Activated CD4-positive, alpha-beta T cell treated with anti-CD3 and anti-CD28 coated beads, Interleukin-2, amount 10 ng/mL, durations not matched to agents 24 days and 14 days (primary cell): ENCODE measurements at regions not wholly inside any gene's neighbourhood (a gene's known extent, or its start where the extent isn't known, plus 50 kb on each side); places are given as distances from the start of the nearest gene placed in this dataset.

Experiments used
- DNase-seq: peaks from one replicate; pipeline ENCODE4 v3.0.0; 2022
- H3K27ac Mint-ChIP-seq: one replicate; pipeline ENCODE4 v1.8.0; 2022; ENCODE audit warnings: mild to moderate bottlenecking, mixed read lengths
- H3K27me3 Mint-ChIP-seq: one replicate; pipeline ENCODE4 v1.8.0; 2022; ENCODE audit warnings: mixed read lengths
- H3K36me3 Mint-ChIP-seq: one replicate; pipeline ENCODE4 v1.8.0; 2022; ENCODE audit warnings: low read depth, mild to moderate bottlenecking, mixed read lengths
- H3K4me1 Mint-ChIP-seq: one replicate; pipeline ENCODE4 v1.8.0; 2021; ENCODE audit warnings: mixed read lengths
- H3K4me3 Mint-ChIP-seq: one replicate; pipeline ENCODE4 v1.8.0; 2022; ENCODE audit warnings: mild to moderate bottlenecking, moderate library complexity, mixed read lengths
- H3K9me3 Mint-ChIP-seq: one replicate; pipeline ENCODE4 v1.8.0; 2021; ENCODE audit warnings: mixed read lengths
- intact Hi-C: fragments of 100-400 bp; cut with micrococcal nuclease; formaldehyde crosslinking; loops from one replicate; pipeline ENCODE4 v1.15.1; 2023

GRCh38 chr1:200334661-200335256 lies 75.1 kb downstream of the ZNF281 start:
- no peak overlapping the region for H3K4me3 Mint-ChIP-seq
- H3K36me3 Mint-ChIP-seq: no peaks in the 10 kb centered on the region
- H3K27ac Mint-ChIP-seq: peak overlapping the region; percentile 31
- peaks cover 2% of the 10 kb centered on the region for H3K27me3 Mint-ChIP-seq
- peaks cover 14% of the 10 kb centered on the region for H3K4me1 Mint-ChIP-seq
- intact Hi-C loops: no loop called here
- no peaks in the 10 kb centered on the region for H3K9me3 Mint-ChIP-seq
- DNase-seq: no peak

DNA sequence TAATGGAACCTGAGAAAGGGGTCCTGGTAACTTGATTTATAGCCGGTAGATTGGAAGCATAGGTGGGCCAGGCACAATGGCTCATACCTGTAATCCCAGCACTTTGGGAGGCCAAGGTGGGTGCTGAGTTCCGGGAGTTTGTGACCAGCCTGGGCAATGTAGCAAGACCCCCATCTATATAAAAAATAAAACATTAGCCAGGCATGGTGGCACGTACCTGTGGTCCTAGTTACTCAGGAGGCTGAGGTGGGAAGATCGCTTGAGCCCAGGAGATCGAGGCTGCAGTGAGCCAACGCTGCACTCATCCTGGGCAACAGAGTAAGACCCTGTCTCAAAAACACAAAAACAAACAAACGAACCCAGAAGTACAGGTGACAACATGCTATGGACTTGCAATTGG lies 76.5 kb downstream of the ZNF281 start:
- no peaks in the 10 kb centered on the region for H3K36me3 Mint-ChIP-seq
- H3K4me3 Mint-ChIP-seq: no peak overlapping the region
- H3K9me3 Mint-ChIP-seq: no peaks in the 10 kb centered on the region
- intact Hi-C loops: no loop called here
- no peak overlapping the region for H3K27ac Mint-ChIP-seq
- peaks cover 14% of the 10 kb centered on the region for H3K4me1 Mint-ChIP-seq
- peaks cover 2% of the 10 kb centered on the region for H3K27me3 Mint-ChIP-seq
- no peak for DNase-seq

DNA sequence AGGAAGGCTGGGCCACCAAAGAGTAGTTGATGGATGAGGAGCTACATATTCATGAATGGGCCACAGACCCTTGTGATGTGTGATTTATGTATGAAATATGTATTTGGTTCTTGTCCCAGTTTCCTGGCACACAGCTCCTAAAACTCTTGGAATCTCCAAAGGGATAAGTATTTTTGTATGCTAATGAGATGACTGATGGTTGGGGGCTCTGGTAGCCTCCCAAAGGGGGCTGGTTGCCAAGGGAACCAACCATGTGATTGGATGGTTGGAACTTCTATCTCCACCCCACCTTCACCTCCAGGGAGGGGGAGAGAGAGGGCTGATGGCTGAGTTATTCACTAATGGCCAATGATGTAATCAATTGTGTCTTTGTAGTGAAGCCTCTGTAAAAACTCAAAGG lies 77.1 kb downstream of the ZNF281 start:
- peaks cover 7% of the 10 kb centered on the region for H3K27me3 Mint-ChIP-seq
- no peaks in the 10 kb centered on the region for H3K9me3 Mint-ChIP-seq
- intact Hi-C loops: no loop called here

DNA sequence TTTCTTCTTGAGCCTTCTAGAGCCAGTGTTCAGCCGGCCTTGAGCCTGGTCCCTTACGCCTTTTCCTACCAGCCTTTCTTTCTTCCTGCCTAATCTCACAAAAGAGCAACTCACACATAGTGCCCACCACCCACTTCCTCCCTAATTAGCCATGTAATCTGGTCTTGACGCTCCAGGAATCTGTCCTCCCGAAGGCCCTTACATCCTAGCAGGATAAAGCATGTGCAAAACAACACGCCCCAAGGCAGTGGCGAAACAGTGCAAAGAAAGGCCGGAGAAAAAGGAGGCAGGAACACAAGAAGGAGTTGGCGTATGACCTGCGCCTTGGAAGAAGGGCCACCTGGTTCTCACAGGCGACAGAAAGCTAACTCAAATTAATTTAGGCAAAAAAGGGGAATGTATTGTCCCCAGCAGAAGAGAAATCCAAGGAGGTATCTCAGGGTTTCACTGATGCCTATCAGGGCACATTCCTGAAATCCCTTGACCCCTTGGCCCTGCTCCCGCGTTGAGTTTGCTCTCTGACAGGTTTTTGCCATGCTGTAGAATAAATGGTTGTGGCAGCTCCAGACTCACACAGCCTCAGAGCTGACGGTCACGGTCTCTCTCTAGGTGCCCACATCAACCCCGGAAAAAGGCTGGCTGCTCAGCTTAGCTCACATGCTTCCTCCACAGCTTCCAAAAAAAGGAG lies 79.0 kb downstream of the ZNF281 start:
- intact Hi-C loops: no loop called here
- Mint-ChIP-seq H3K36me3 (no peaks in the 10 kb centered on the region), H3K27me3 (peaks cover 15% of the 10 kb centered on the region), H3K4me3 (no peak overlapping the region), H3K27ac (no peak overlapping the region), H3K4me1 (peaks cover 6% of the 10 kb centered on the region), H3K9me3 (no peaks in the 10 kb centered on the region)
- no peak for DNase-seq

More for the DNA sequence above, 77.1 kb downstream of the ZNF281 start:
- H3K4me3 Mint-ChIP-seq: no peak overlapping the region
- H3K27ac Mint-ChIP-seq: no peak overlapping the region
- H3K36me3 Mint-ChIP-seq: no peaks in the 10 kb centered on the region
- peaks cover 13% of the 10 kb centered on the region for H3K4me1 Mint-ChIP-seq
- DNase-seq: no peak

DNA sequence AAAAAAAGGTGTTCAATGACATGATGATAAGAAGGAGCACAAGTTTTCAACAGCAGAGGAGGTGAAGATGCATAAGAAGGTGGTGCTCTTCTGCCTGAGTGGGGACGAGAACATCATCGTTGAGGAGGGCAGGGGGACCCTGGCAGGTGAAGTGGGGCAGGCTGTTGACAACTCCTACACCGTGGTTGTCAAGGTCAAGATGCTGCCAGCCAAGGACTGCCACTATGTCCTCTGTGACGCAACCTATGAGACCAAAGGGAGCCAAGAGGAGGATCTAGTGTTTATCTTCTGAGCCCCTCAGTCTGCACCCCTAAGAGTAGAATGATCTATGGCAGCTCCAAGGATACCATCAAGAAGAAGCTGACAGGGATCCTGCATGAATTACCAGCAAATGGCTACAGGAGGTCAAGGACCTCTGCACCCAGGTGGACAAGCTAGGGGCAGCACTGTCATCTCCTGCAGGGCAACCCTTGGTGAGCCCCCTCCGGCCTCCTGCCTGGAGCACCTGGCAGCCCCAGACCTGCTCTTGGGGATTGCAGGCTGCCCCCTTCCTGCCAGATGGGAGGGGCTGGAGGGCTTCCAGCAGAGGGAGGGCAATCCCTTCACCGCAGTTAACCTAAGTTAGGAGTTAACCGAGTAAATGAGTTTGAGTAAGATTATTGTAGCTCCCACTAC lies 80.5 kb downstream of the ZNF281 start:
- Mint-ChIP-seq H3K27ac (no peak overlapping the region), H3K27me3 (peaks cover 15% of the 10 kb centered on the region), H3K4me3 (no peak overlapping the region), H3K9me3 (peaks cover under 1% of the 10 kb centered on the region), H3K4me1 (peaks cover 3% of the 10 kb centered on the region), H3K36me3 (no peaks in the 10 kb centered on the region)
- intact Hi-C loops: no loop called here
- no peak for DNase-seq

DNA sequence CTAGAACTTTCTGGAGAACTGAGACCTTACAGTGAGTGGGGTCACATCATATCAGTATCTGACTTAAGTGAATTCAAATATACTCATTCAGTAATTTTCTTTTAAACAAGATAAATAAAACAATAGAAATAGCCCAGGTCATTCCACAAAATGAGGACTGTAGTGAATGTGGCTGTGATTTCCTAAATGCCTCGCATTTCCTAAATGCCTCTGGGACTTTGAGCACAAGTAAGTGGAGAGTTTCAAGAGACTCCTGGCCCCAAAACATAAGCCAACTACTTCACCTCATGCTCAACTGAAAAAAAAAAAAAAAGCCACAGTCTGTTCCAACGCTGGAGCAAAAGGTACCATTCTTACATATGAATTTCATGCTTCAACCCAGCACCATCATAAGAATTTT lies 81.5 kb downstream of the ZNF281 start:
- DNase-seq: no peak
- no peak overlapping the region for H3K27ac Mint-ChIP-seq
- peaks cover 4% of the 10 kb centered on the region for H3K9me3 Mint-ChIP-seq
- H3K27me3 Mint-ChIP-seq: peaks cover 14% of the 10 kb centered on the region
- no peak overlapping the region for H3K4me3 Mint-ChIP-seq
- intact Hi-C loops: no loop called here
- no peaks in the 10 kb centered on the region for H3K4me1 Mint-ChIP-seq
- H3K36me3 Mint-ChIP-seq: no peaks in the 10 kb centered on the region

- H3K27me3 Mint-ChIP-seq: peaks cover 18% of the 10 kb centered on the region
- H3K36me3 Mint-ChIP-seq: no peaks in the 10 kb centered on the region
- no peak for DNase-seq
- H3K4me1 Mint-ChIP-seq: no peaks in the 10 kb centered on the region
- no peak overlapping the region for H3K4me3 Mint-ChIP-seq
- H3K27ac Mint-ChIP-seq: no peak overlapping the region
- H3K9me3 Mint-ChIP-seq: peaks cover 4% of the 10 kb centered on the region
- intact Hi-C loops: no loop called here
Measured at GRCh38 chr1:200323856-200324400, 85.9 kb downstream of the ZNF281 start.

- peaks cover 2% of the 10 kb centered on the region for H3K9me3 Mint-ChIP-seq
- no peak for DNase-seq
- intact Hi-C loops: no loop called here
- H3K4me1 Mint-ChIP-seq: no peaks in the 10 kb centered on the region
- no peaks in the 10 kb centered on the region for H3K36me3 Mint-ChIP-seq
- no peak overlapping the region for H3K27ac Mint-ChIP-seq
- peaks cover 28% of the 10 kb centered on the region for H3K27me3 Mint-ChIP-seq
- H3K4me3 Mint-ChIP-seq: no peak overlapping the region
Measured at GRCh38 chr1:200319148-200319547, 90.7 kb downstream of the ZNF281 start.

DNA sequence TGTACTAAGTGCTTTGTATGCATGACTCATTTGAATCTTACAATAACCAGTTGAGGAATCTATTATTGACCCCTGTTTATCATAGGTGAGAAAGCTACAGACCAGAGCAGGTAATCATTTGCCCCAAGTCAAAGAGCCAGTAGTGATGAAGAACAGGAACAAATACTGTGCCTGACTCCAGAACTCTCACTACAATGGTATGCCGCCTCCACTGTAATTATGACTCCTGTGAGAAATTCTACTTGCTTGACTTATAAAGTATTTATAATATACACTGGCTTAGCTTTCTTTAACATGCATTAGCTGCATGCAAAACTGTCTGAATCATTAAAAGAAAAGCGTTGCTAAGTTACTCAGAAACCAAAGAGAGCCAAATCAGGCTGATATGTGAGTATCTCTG lies 92.6 kb downstream of the ZNF281 start:
- DNase-seq: no peak
- Mint-ChIP-seq H3K27me3 (peaks cover 35% of the 10 kb centered on the region), H3K27ac (no peak overlapping the region), H3K9me3 (no peaks in the 10 kb centered on the region), H3K4me1 (no peaks in the 10 kb centered on the region), H3K4me3 (no peak overlapping the region), H3K36me3 (no peaks in the 10 kb centered on the region)
- intact Hi-C loops: no loop called here

DNA sequence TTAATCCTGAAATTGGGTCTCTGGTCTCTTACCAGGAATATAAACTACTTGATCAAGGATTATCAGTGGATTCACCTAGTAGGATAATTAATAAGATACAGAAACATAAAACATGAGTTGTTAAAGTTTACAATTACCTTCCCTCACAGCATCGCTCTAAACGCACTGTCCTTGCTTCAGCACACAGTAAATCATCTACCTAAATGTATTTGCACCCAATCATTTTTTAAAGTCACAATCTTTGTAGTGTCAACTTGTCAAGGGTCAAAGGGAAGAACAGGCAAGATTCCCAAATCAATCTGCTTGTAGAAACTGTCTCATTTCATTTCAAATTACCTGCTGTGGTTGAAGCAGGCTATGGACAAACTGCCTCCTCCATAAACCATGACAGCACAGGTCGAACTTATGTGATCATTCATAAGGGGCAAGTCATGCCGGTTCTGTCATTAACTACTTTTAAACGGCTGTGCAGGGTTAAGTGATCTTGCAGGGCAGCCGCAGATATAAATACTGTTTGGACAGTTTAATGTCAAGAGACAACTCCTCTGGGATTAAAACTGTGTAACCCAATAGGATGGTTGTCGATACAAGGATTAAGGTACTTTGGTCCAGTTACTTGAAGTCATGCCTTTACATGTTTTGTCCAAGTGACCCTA lies 93.6 kb downstream of the ZNF281 start:
- DNase-seq: no peak
- intact Hi-C loops: no loop called here
- H3K9me3 Mint-ChIP-seq: no peaks in the 10 kb centered on the region
- no peaks in the 10 kb centered on the region for H3K4me1 Mint-ChIP-seq
- no peak overlapping the region for H3K4me3 Mint-ChIP-seq
- H3K36me3 Mint-ChIP-seq: no peaks in the 10 kb centered on the region
- H3K27ac Mint-ChIP-seq: no peak overlapping the region
- H3K27me3 Mint-ChIP-seq: peaks cover 36% of the 10 kb centered on the region

- intact Hi-C loops: no loop called here
- H3K27me3 Mint-ChIP-seq: peaks cover 33% of the 10 kb centered on the region
- no peaks in the 10 kb centered on the region for H3K36me3 Mint-ChIP-seq
- H3K27ac Mint-ChIP-seq: no peak overlapping the region
- no peak for DNase-seq
- no peak overlapping the region for H3K4me3 Mint-ChIP-seq
- H3K4me1 Mint-ChIP-seq: no peaks in the 10 kb centered on the region
- no peaks in the 10 kb centered on the region for H3K9me3 Mint-ChIP-seq
Measured at GRCh38 chr1:200314085-200314750, 95.6 kb downstream of the ZNF281 start.

DNA sequence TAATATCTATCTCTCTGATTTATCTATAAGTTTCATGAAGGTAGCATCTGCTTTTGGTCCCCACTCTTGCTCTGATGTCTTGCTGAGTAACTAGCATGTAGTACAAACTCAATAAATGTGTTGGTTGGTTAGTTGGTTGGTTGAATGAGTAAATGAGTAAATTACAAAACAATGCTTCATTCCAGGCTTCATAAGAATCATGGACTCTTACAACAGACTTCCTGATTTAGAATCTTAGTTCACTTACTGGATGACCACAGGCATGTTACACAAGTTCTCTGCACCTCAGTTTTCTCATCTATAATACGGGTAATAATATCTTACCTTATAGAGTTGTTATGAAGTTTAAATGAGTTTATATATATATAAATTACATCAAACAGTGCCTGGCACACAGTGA lies 98.6 kb downstream of the ZNF281 start:
- no peak for DNase-seq
- peaks cover 8% of the 10 kb centered on the region for H3K4me1 Mint-ChIP-seq
- H3K27ac Mint-ChIP-seq: no peak overlapping the region
- H3K27me3 Mint-ChIP-seq: peaks cover 24% of the 10 kb centered on the region
- no peaks in the 10 kb centered on the region for H3K9me3 Mint-ChIP-seq
- intact Hi-C loops: no loop called here
- H3K36me3 Mint-ChIP-seq: no peaks in the 10 kb centered on the region
- H3K4me3 Mint-ChIP-seq: no peak overlapping the region

DNA sequence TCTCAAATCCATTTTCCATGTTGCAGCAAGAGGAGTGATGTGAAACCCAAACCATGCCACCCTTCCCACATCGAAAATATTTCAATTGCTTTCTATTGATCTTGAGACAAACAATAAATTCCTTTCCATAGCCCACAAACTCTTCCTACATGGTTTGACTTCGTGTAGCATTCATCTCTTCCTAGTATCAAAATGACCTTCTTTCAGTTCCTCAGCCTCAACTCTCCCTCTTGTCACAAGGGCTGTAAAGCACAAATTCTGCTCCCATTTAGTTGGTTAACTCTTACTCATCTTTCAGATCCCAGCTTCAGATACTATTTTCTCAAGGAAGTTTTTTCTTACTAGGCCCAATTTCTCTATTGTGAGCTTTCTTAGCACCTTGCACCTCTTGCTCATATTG lies 99.0 kb downstream of the ZNF281 start:
- peaks cover 20% of the 10 kb centered on the region for H3K27me3 Mint-ChIP-seq
- no peaks in the 10 kb centered on the region for H3K36me3 Mint-ChIP-seq
- no peaks in the 10 kb centered on the region for H3K9me3 Mint-ChIP-seq
- peaks cover 11% of the 10 kb centered on the region for H3K4me1 Mint-ChIP-seq
- no peak overlapping the region for H3K27ac Mint-ChIP-seq
- intact Hi-C loops: no loop called here
- H3K4me3 Mint-ChIP-seq: no peak overlapping the region
- DNase-seq: no peak
